Panc1 (cell line): ENCODE measurements at regions not wholly inside any gene's neighbourhood (a gene's known extent, or its start where the extent isn't known, plus 50 kb on each side); places are given as distances from the start of the nearest gene placed in this dataset.

Source experiments
- SIN3A ChIP-seq: IDR thresholded peaks from 2 replicates; pipeline ENCODE4 v1.6.1; 2012; ENCODE audit warnings: low read depth, mild to moderate bottlenecking, low read length, moderate library complexity, borderline replicate concordance; ENCODE audit not compliant: insufficient read depth
- TCF7L2 ChIP-seq: IDR thresholded peaks from 2 replicates; pipeline ENCODE4 v1.6.1; 2011; ENCODE audit warnings: mild to moderate bottlenecking, low read depth, low read length, inconsistent platforms
- TF ChIP-seq, protein P1 (sequence below): fragments of 450-650 bp; IDR thresholded peaks from 2 replicates; pipeline ENCODE4 v1.5.1; 2017; ENCODE audit warnings: mild to moderate bottlenecking

DNA sequence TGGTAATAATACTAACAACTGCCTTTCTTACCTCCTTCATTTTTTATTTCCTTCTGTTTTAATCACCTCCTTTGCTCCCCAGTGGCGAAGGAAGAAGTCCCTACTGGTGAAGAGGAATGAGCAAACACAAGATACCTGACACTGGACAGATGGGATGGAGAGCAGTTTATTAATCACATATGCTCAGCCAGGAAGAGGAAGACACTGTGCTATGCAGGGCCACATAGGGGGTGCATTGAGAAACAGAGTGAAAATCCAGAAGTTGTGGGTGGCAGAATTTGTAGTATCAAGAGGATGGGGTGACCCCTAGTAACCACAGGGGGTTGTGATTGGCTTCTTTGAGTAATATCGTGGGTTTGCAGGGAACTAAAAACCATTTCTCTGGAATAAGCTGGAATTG lies 1041.9 kb downstream of the OTOL1 start:
- TF ChIP-seq, protein P1, sequence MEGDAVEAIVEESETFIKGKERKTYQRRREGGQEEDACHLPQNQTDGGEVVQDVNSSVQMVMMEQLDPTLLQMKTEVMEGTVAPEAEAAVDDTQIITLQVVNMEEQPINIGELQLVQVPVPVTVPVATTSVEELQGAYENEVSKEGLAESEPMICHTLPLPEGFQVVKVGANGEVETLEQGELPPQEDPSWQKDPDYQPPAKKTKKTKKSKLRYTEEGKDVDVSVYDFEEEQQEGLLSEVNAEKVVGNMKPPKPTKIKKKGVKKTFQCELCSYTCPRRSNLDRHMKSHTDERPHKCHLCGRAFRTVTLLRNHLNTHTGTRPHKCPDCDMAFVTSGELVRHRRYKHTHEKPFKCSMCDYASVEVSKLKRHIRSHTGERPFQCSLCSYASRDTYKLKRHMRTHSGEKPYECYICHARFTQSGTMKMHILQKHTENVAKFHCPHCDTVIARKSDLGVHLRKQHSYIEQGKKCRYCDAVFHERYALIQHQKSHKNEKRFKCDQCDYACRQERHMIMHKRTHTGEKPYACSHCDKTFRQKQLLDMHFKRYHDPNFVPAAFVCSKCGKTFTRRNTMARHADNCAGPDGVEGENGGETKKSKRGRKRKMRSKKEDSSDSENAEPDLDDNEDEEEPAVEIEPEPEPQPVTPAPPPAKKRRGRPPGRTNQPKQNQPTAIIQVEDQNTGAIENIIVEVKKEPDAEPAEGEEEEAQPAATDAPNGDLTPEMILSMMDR, result no peak
- TF ChIP-seq TCF7L2, result no peak
- TF ChIP-seq SIN3A, result no peak
